H1 (cell line): ENCODE measurements at regions not wholly inside any gene's neighbourhood (a gene's known extent, or its start where the extent isn't known, plus 50 kb on each side); places are given as distances from the start of the nearest gene placed in this dataset.

Source experiments
- CEBPB ChIP-seq: IDR thresholded peaks from 2 replicates; pipeline ENCODE4 v1.6.1; 2012; ENCODE audit warnings: low read depth, low read length
- HDAC6 ChIP-seq: IDR thresholded peaks from one replicate; pipeline ENCODE4 v1.7.1; 2012; ENCODE audit warnings: low read depth, mild to moderate bottlenecking, inconsistent platforms, low read length, moderate library complexity
- JUND ChIP-seq: IDR thresholded peaks from 2 replicates; pipeline ENCODE4 v1.6.1; 2011; ENCODE audit warnings: mild to moderate bottlenecking, improper control_type of control experiment, low read length
- POU5F1 ChIP-seq: IDR thresholded peaks from 2 replicates; pipeline ENCODE4 v1.6.1; 2011; ENCODE audit warnings: low read depth, mild to moderate bottlenecking, low read length, moderate library complexity
- SP4 ChIP-seq: IDR thresholded peaks from 2 replicates; pipeline ENCODE4 v1.6.1; 2012; ENCODE audit warnings: low read length, inconsistent platforms

DNA sequence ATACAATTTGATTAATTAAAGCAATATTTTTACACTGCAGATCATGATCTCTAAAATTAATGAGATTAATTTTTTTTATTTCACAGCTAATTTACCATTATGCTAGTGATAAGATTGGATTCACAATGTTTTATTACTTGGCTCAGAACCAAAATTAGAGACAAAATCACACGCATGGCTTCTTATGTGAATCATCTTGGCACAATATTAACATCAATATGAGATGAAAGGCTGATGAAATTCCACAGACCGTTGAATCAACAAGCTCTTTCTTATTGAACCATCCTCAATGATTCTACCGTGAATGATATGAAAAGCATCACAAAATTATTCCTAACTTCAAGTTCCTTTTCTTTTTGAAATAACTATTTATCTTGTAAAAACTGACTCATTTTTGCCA lies 544.9 kb downstream of the KCNT2 start (continued):
- TF ChIP-seq POU5F1 (no peak), SP4 (no peak), JUND (no peak), HDAC6 (no peak), CEBPB (no peak)
